Panc1 (cell line): ENCODE measurements at regions not wholly inside any gene's neighbourhood (a gene's known extent, or its start where the extent isn't known, plus 50 kb on each side); places are given as distances from the start of the nearest gene placed in this dataset.

Source experiments
- ATAC-seq: fragments of 200-7000 bp; cut with Tn5 transposase; 2 replicates; pipeline ENCODE4 v1.9.1; 2020; ENCODE audit warnings: mild to moderate bottlenecking, moderate library complexity
- BruUV-seq: library from RNA; stranded (reverse); fragments of 400-500 nt; replicated peaks from 2 replicates; lab custom pipeline; 2021; lab: Mats Ljungman, UMichigan
- CTCF ChIA-PET: fragments of 300-600 bp; sonication (Branson Sonifier 250); formaldehyde crosslinking; loops from one replicate; lab custom pipeline; 2022; ENCODE audit warnings: antibody characterized with exemption; lab: Charles Lee
- POLR2A ChIA-PET: fragments of 300-600 bp; sonication (Branson Sonifier 250); formaldehyde crosslinking; loops from one replicate; lab custom pipeline; 2022; ENCODE audit warnings: antibody characterized with exemption; lab: Charles Lee
- DNase-seq: peaks from one replicate; pipeline ENCODE4 v3.0.0-alpha.2; 2010; ENCODE audit warnings: low read depth, low spot score
- H3K27ac ChIP-seq: 2 replicates; pipeline ENCODE4 v1.5.1; 2011; ENCODE audit warnings: mild to moderate bottlenecking, low read length, inconsistent platforms
- H3K27me3 ChIP-seq: fragments of 200-500 bp; sonication (Bioruptor generic); 2 replicates; pipeline ENCODE4 v1.6.0; 2014; ENCODE audit warnings: low read length, inconsistent platforms; ENCODE audit not compliant: control insufficient read depth, insufficient read depth
- H3K36me3 ChIP-seq: fragments of 200-500 bp; sonication (Bioruptor generic); 2 replicates; pipeline ENCODE4 v1.5.1; 2014; ENCODE audit warnings: inconsistent platforms, mild to moderate bottlenecking, low read length, moderate library complexity; ENCODE audit not compliant: control insufficient read depth, insufficient read depth
- H3K4me1 ChIP-seq: 2 replicates; pipeline ENCODE4 v1.5.1; 2011; ENCODE audit warnings: inconsistent platforms, mild to moderate bottlenecking, low read length, moderate library complexity; ENCODE audit not compliant: control insufficient read depth, insufficient read depth
- H3K4me3 ChIP-seq, 2 experiments: 2 replicates each; pipeline ENCODE4 v1.5.1; 2011 to 2012; ENCODE audit warnings: low read depth in 2 of 2, low read length in 2 of 2, mild to moderate bottlenecking in 2 of 2, inconsistent platforms in 1 of 2, moderate library complexity in 1 of 2
- H3K9me3 ChIP-seq: fragments of 200-500 bp; sonication (Bioruptor generic); 2 replicates; pipeline ENCODE4 v1.5.1; 2014; ENCODE audit warnings: low read depth, mild to moderate bottlenecking, inconsistent platforms, low read length, moderate library complexity; ENCODE audit not compliant: control insufficient read depth, insufficient read depth
- POLR2AphosphoS5 ChIP-seq: IDR thresholded peaks from 2 replicates; pipeline ENCODE4 v1.6.1; 2012; ENCODE audit warnings: mild to moderate bottlenecking, low read depth, low read length, moderate library complexity
- SIN3A ChIP-seq: IDR thresholded peaks from 2 replicates; pipeline ENCODE4 v1.6.1; 2012; ENCODE audit warnings: low read depth, mild to moderate bottlenecking, low read length, moderate library complexity, borderline replicate concordance; ENCODE audit not compliant: insufficient read depth
- TCF7L2 ChIP-seq: IDR thresholded peaks from 2 replicates; pipeline ENCODE4 v1.6.1; 2011; ENCODE audit warnings: mild to moderate bottlenecking, low read depth, low read length, inconsistent platforms
- in situ Hi-C: cut with HindIII; loops from 2 replicates; pipeline ENCODE4 v1.10.0; 2016; ENCODE audit warnings: low sequenced_read_pairs, low pct_unique_long_range_greater_than_20kb
- intact Hi-C: fragments of 100-400 bp; cut with micrococcal nuclease; formaldehyde crosslinking; loops from one replicate; pipeline ENCODE4 v1.10.0; 2022; ENCODE audit not compliant: unreplicated experiment
- TF ChIP-seq, protein P1 (sequence below), 2 experiments: IDR thresholded peaks; 2 replicates each; pipeline ENCODE4 v1.6.1; 2011 to 2012; ENCODE audit warnings: low read depth in 2 of 2, control low read depth in 1 of 2, low read length in 1 of 2, mild to moderate bottlenecking in 1 of 2, moderate library complexity in 1 of 2; ENCODE audit not compliant: insufficient read depth in 1 of 2
- TF ChIP-seq, protein P2 (sequence below): fragments of 450-650 bp; IDR thresholded peaks from 2 replicates; pipeline ENCODE4 v1.5.1; 2017; ENCODE audit warnings: mild to moderate bottlenecking

DNA sequence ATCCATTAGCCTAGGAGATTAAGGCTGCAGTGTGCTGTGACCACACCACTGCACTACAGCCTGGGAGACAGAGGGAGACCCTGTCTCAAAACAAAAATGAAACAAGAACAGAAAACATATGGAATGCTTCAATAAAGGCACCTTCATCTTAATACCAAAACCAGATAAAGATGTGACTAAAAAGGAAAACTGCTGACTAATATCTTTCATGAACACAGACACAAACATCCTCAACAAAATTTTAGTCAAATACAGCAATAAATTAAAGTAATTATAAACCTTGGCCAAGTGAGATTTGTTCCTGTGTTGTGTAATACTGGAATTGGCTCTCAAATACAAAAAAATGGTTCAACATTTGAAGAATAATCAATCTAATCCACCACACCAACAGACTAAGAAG, 103.5 kb downstream of the PRR20E start:
- Histone ChIP-seq H3K9me3 (no peaks in the 10 kb centered on the region), H3K4me3 (no peak overlapping the region), H3K27me3 (no peaks in the 10 kb centered on the region), H3K27ac (no peak overlapping the region), H3K36me3 (no peaks in the 10 kb centered on the region), H3K4me1 (no peaks in the 10 kb centered on the region)
- DNase-seq (no peak), ATAC-seq (no peak)
- ChIA-PET POLR2A (no interaction called here), CTCF (no interaction called here)
- no TSS peak for BruUV-seq
- no peak for TF ChIP-seq POLR2AphosphoS5
- intact Hi-C loops (no loop called here), in situ Hi-C loops (no loop called here)

DNA sequence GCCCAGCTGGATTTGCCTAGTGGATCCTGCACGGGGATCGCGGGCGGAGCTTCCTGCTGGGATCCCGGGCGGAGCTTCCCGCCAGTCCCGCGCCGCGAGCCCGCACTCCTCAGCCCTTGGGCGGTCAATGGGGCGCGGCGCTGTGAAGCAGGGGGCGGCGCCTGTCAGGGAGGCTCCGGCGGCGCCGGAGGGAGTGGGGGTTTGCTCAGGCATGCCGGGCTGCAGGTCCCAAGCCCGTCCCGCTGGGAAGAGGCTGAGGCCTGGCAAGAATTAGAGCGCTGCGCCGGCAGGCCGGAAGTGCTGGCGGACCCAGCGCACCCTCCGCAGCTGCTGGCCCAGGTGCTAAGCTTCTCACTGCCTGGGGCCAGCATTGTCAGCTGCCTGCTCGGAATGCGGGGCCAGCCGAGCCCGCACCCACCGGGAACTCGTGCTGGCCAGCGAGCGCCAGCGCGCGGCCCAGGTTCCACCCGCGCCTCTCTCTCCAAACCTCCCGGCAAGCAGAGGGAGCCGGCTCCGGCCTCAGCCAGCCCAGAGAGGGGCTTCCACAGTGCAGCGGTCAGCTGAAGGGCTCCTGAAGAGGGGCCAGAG, 119.6 kb downstream of the PRR20E start:
- ATAC-seq = no peak
- ChIA-PET CTCF (no interaction called here), POLR2A (no interaction called here)
- intact Hi-C loops (no loop called here), in situ Hi-C loops (no loop called here)
- H3K9me3 ChIP-seq = no peaks in the 10 kb centered on the region
- no peak overlapping the region for H3K4me3 ChIP-seq
- DNase-seq = no peak
- BruUV-seq = no TSS peak
- TF ChIP-seq POLR2AphosphoS5 = no peak
- no peak for TF ChIP-seq SIN3A
- TF ChIP-seq, protein P1, sequence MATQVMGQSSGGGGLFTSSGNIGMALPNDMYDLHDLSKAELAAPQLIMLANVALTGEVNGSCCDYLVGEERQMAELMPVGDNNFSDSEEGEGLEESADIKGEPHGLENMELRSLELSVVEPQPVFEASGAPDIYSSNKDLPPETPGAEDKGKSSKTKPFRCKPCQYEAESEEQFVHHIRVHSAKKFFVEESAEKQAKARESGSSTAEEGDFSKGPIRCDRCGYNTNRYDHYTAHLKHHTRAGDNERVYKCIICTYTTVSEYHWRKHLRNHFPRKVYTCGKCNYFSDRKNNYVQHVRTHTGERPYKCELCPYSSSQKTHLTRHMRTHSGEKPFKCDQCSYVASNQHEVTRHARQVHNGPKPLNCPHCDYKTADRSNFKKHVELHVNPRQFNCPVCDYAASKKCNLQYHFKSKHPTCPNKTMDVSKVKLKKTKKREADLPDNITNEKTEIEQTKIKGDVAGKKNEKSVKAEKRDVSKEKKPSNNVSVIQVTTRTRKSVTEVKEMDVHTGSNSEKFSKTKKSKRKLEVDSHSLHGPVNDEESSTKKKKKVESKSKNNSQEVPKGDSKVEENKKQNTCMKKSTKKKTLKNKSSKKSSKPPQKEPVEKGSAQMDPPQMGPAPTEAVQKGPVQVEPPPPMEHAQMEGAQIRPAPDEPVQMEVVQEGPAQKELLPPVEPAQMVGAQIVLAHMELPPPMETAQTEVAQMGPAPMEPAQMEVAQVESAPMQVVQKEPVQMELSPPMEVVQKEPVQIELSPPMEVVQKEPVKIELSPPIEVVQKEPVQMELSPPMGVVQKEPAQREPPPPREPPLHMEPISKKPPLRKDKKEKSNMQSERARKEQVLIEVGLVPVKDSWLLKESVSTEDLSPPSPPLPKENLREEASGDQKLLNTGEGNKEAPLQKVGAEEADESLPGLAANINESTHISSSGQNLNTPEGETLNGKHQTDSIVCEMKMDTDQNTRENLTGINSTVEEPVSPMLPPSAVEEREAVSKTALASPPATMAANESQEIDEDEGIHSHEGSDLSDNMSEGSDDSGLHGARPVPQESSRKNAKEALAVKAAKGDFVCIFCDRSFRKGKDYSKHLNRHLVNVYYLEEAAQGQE (IDR thresholded peaks at IDR 0.05; ENCODE audit: insufficient read depth in 1 of 2, low read depth in 2 of 2, low read length in 1 of 2) = no peak
- TF ChIP-seq, protein P2, sequence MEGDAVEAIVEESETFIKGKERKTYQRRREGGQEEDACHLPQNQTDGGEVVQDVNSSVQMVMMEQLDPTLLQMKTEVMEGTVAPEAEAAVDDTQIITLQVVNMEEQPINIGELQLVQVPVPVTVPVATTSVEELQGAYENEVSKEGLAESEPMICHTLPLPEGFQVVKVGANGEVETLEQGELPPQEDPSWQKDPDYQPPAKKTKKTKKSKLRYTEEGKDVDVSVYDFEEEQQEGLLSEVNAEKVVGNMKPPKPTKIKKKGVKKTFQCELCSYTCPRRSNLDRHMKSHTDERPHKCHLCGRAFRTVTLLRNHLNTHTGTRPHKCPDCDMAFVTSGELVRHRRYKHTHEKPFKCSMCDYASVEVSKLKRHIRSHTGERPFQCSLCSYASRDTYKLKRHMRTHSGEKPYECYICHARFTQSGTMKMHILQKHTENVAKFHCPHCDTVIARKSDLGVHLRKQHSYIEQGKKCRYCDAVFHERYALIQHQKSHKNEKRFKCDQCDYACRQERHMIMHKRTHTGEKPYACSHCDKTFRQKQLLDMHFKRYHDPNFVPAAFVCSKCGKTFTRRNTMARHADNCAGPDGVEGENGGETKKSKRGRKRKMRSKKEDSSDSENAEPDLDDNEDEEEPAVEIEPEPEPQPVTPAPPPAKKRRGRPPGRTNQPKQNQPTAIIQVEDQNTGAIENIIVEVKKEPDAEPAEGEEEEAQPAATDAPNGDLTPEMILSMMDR = no peak
- TF ChIP-seq TCF7L2 = no peak
- no peaks in the 10 kb centered on the region for H3K4me1 ChIP-seq
- H3K27me3 ChIP-seq = no peaks in the 10 kb centered on the region
- H3K36me3 ChIP-seq = no peaks in the 10 kb centered on the region
- no peak overlapping the region for H3K27ac ChIP-seq

DNA sequence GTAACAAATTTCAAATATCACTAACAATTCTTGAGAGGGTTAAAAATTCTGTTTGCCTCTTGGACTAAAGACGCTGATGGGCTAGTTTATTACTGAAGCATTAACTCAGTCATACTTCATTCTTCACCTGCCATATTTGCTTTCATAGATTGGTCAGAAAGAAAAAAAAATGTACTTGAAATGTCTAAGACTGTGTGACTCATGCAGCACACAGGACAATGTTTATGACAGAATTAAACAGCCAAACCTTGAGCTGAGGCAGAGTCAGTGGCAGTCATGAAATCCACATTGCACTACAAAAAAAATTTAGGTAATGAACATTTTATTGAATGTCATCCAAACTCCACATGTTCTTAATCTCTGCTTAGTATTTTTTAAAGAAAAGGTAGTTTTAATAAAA, 135.6 kb downstream of the PRR20E start:
- no peak overlapping the region for H3K27ac ChIP-seq
- DNase-seq (no peak), ATAC-seq (no peak)
- CTCF ChIA-PET = no interaction called here
- H3K9me3 ChIP-seq = no peaks in the 10 kb centered on the region
- no peaks in the 10 kb centered on the region for H3K27me3 ChIP-seq
- in situ Hi-C loops = no loop called here
- no peaks in the 10 kb centered on the region for H3K4me1 ChIP-seq
- intact Hi-C loops = no loop called here
- POLR2A ChIA-PET = no interaction called here
- no peak for TF ChIP-seq TCF7L2
- TF ChIP-seq, protein P1 (IDR thresholded peaks at IDR 0.05; ENCODE audit: insufficient read depth in 1 of 2, low read depth in 2 of 2, low read length in 1 of 2) = no peak
- no peak for TF ChIP-seq POLR2AphosphoS5
- TF ChIP-seq, protein P2 = no peak
- TF ChIP-seq SIN3A = no peak
- no peak overlapping the region for H3K4me3 ChIP-seq
- no peaks in the 10 kb centered on the region for H3K36me3 ChIP-seq
- BruUV-seq = no TSS peak
